DMS114 treated with DMSO at 0.1 percent for 48 hours (cell line): ENCODE measurements at regions not wholly inside any gene's neighbourhood (a gene's known extent, or its start where the extent isn't known, plus 50 kb on each side); places are given as distances from the start of the nearest gene placed in this dataset.
"Not testable (repeated sequence)": the region's sequence is repeated elsewhere in the genome, so short reads cannot be mapped to it uniquely, and the experiment has no call there.

Experiments
- DNase-seq: peaks from one replicate; lab custom pipeline; 2025; ENCODE audit not compliant: unreplicated experiment; lab: John Stamatoyannopoulos, UW

DNA sequence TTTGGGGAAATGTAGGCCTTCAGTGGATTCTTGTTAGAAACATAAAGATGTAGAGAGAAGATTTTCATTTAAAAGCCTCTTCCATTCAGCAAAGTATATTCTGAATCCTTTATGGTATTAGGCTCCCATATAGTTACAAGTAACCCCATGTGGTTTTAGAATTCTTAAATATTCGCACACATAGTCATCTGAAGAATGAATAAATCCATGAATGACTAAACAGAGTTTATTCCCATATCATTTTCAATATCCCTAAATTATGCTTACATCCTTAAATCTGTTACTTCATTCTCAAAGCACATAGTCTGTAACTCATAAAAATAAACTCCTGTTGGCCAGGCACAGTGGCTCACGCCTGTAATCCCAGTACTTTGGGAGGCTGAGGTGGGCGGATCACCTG is 962.1 kb downstream of the KCNJ18 start:
- no peak for DNase-seq

GRCh38 chr17:22669721-22670120 is 977.4 kb downstream of the KCNJ18 start:
- no peak for DNase-seq

DNA sequence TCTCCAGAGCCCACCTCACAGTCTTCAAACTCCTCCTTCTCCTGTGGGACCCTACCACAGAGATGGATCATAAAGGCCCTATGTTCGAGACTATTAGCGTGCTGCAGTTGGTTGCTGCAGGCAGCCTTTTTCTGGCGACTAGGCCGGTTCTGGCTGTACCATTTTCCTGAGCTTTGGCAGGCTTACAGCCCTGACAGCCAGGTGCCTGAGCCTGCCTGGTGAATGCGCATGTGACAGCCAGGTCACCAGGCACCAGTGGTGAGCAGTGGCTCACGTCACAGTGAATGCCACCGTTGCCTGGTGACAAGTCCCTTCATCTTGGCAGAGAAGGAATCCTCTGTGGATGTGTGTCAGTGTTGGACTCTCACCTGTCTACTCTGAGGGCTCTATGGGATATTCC is 978.8 kb downstream of the KCNJ18 start:
- no peak for DNase-seq

GRCh38 chr17:22692066-22692805 is 999.9 kb downstream of the KCNJ18 start:
- no peak for DNase-seq

- no peak for DNase-seq
Observed at GRCh38 chr17:22692806-22693171, 1000.5 kb downstream of the KCNJ18 start.

- DNase-seq, result no peak
Observed at GRCh38 chr17:22694362-22695227, 1002.3 kb downstream of the KCNJ18 start.

DNA sequence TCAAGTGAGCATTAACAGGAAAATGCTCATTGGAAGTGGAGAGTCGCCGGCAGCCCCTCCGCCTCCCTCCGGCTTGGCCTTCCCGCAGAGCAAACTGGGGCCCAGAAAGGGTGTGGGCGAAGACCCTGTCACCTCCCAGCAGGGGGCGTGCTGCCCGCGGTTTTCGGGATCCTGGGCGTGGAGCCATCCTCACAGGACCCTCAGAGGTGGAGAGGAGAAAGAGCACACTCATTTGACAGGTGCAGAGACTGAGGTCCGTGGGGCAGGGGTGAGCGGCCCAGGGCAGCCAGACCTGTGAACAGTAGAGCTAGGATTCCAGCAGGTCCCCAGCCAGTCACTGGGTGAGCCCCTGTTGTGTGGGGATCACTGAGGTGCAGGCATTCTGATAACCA is 1002.9 kb downstream of the KCNJ18 start:
- DNase-seq, result no peak

GRCh38 chr17:22703204-22703603 is 1010.9 kb downstream of the KCNJ18 start:
- DNase-seq, result no peak

GRCh38 chr17:22703786-22704441 is 1011.6 kb downstream of the KCNJ18 start:
- DNase-seq, result peak; percentile 0

- peak; percentile 0 for DNase-seq
Observed at GRCh38 chr17:22704674-22705073, 1012.4 kb downstream of the KCNJ18 start.

DNA sequence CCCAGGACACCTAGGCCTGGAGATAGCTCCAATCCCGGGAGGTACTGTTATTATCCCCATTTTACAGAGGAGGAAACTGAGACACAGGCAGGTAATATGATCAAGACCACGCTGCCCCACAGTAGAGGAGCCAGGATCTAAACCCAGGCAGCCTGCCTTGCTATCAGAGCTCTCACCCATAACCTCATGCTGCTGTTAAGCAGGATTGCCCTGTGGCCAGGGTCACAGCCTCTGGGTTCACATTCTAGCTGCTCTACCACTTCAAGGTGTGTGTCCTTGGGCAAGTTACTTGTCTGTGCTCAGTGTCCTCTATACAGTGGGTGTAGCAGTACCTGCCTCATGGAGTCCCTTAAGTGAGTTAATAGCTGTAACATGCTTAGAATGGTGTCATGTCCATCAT is 1015.3 kb downstream of the KCNJ18 start:
- no peak for DNase-seq

DNA sequence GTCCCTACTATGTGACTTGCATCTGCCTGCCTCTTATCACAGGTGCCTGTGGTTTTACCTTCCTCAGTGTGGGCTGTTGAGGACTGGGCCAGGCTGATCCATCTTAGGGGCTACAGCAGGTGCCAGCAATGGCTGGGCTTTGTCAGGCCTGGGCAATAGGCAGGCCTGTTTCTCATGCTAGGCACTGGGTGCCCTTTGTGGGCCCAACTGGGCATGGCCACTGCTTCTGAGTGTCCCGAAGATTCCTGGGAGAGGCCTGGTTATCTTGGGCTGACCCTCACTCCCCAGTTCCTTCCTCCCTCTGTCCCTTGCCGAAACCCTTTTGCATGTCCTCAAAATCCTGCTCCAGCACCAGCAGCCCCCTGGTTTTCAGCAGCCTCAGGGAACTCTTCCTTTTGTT is 1024.9 kb downstream of the KCNJ18 start:
- DNase-seq, result no peak

DNA sequence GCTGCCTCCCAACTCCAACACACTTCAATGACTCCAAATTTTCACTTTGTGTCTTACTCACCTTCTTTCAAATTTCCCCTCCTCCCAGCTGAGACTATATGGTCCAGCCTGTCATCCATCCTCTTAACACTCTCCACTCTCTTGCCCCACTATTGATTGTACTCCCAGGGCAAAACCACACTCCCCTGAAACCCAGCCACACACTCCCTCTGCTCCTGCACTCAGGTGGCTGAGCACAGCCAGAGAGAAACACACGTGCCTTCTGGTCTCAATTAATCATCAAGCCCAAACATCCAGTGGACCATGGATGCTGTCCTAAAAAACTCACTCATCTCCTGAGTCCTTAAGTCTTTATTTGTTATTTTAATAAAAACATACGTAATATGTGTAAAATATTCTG is 1026.4 kb downstream of the KCNJ18 start:
- no peak for DNase-seq

GRCh38 chr17:22741066-22741465 is 1048.7 kb downstream of the KCNJ18 start:
- DNase-seq, result not testable (repeated sequence)
